ENCODE measurements at regions not wholly inside any gene's neighbourhood (a gene's known extent, or its start where the extent isn't known, plus 50 kb on each side); places are given as distances from the start of the nearest gene placed in this dataset.
A peak's percentile ranks its signal among the peaks of the same experiment; 100 is the strongest.

GRCh38 chrY:19354061-19354856 lies 390.3 kb downstream of the KDM5D start:
- peak; percentile 92 for DNase-seq (ENCODE audit: low read depth)
- no peak for FAIRE-seq
- Histone ChIP-seq H3K36me3 (ENCODE audit: control insufficient read depth, insufficient read depth, low read length) (no peaks in the 10 kb centered on the region), H3K4me3 (ENCODE audit: low read depth, low read length) (no peak overlapping the region), H3K27me3 (ENCODE audit: control insufficient read depth, insufficient read depth, low read length) (no peaks in the 10 kb centered on the region)
- no peak for TF ChIP-seq CTCF (IDR thresholded peaks at IDR 0.05; ENCODE audit: insufficient read depth, low read length, severe bottlenecking)

GRCh38 chrY:19351616-19352015 lies 392.9 kb downstream of the KDM5D start:
- no peak overlapping the region for H3K4me3 ChIP-seq (ENCODE audit: low read depth, low read length)
- H3K27me3 ChIP-seq (ENCODE audit: control insufficient read depth, insufficient read depth, low read length) = no peaks in the 10 kb centered on the region
- FAIRE-seq = no peak
- TF ChIP-seq CTCF (IDR thresholded peaks at IDR 0.05; ENCODE audit: insufficient read depth, low read length, severe bottlenecking) = no peak
- DNase-seq (ENCODE audit: low read depth) = no peak
- H3K36me3 ChIP-seq (ENCODE audit: control insufficient read depth, insufficient read depth, low read length) = no peaks in the 10 kb centered on the region

GRCh38 chrY:19321701-19322100 lies 422.8 kb downstream of the KDM5D start:
- FAIRE-seq = no peak
- peak; percentile 89 for DNase-seq (ENCODE audit: low read depth)
- no peak for TF ChIP-seq CTCF (IDR thresholded peaks at IDR 0.05; ENCODE audit: insufficient read depth, low read length, severe bottlenecking)
- H3K4me3 ChIP-seq (ENCODE audit: low read depth, low read length) = no peak overlapping the region
- no peaks in the 10 kb centered on the region for H3K27me3 ChIP-seq (ENCODE audit: control insufficient read depth, insufficient read depth, low read length)
- no peaks in the 10 kb centered on the region for H3K36me3 ChIP-seq (ENCODE audit: control insufficient read depth, insufficient read depth, low read length)

GRCh38 chrY:19319135-19319534 lies 425.4 kb downstream of the KDM5D start:
- FAIRE-seq = no peak

GRCh38 chrY:19317271-19317987 lies 427.1 kb downstream of the KDM5D start:
- no peak for DNase-seq (ENCODE audit: low read depth)
- Histone ChIP-seq H3K27me3 (ENCODE audit: control insufficient read depth, insufficient read depth, low read length) (no peaks in the 10 kb centered on the region), H3K36me3 (ENCODE audit: control insufficient read depth, insufficient read depth, low read length) (no peaks in the 10 kb centered on the region), H3K4me3 (ENCODE audit: low read depth, low read length) (no peak overlapping the region)
- no peak for TF ChIP-seq CTCF (IDR thresholded peaks at IDR 0.05; ENCODE audit: insufficient read depth, low read length, severe bottlenecking)
- no peak for FAIRE-seq

More at GRCh38 chrY:19319135-19319534, 425.4 kb downstream of the KDM5D start:
- Histone ChIP-seq H3K27me3 (ENCODE audit: control insufficient read depth, insufficient read depth, low read length) (no peaks in the 10 kb centered on the region), H3K4me3 (ENCODE audit: low read depth, low read length) (no peak overlapping the region), H3K36me3 (ENCODE audit: control insufficient read depth, insufficient read depth, low read length) (no peaks in the 10 kb centered on the region)
- no peak for TF ChIP-seq CTCF (IDR thresholded peaks at IDR 0.05; ENCODE audit: insufficient read depth, low read length, severe bottlenecking)
- no peak for DNase-seq (ENCODE audit: low read depth)
